Bronchial epithelial cell (primary cell): ENCODE measurements at regions not wholly inside any gene's neighbourhood (a gene's known extent, or its start where the extent isn't known, plus 50 kb on each side); places are given as distances from the start of the nearest gene placed in this dataset.

Source experiments
- DNase-seq: peaks from one replicate; pipeline ENCODE4 v3.0.0-alpha.2; 2010; ENCODE audit warnings: low read depth
- FAIRE-seq: peaks from 2 replicates; lab custom pipeline; 2011; peaks lifted over from hg19 to GRCh38; lab: Jason Lieb, UNC
- H3K27me3 ChIP-seq: 2 replicates; pipeline ENCODE4 v1.5.1; 2011; ENCODE audit warnings: low read length; ENCODE audit not compliant: control insufficient read depth, insufficient read depth
- H3K36me3 ChIP-seq: 2 replicates; pipeline ENCODE4 v1.5.1; 2011; ENCODE audit warnings: low read length; ENCODE audit not compliant: control insufficient read depth, insufficient read depth
- H3K4me3 ChIP-seq: 2 replicates; pipeline ENCODE4 v1.5.1; 2011; ENCODE audit warnings: mild to moderate bottlenecking, low read depth, low read length, control low read depth
- TF ChIP-seq, protein P1 (sequence below): IDR thresholded peaks from 2 replicates; pipeline ENCODE4 v1.5.1; 2011; ENCODE audit warnings: mild to moderate bottlenecking, moderate library complexity, low read length, control low read depth, inconsistent platforms; ENCODE audit not compliant: insufficient read depth, severe bottlenecking

- Histone ChIP-seq H3K27me3 (no peaks in the 10 kb centered on the region), H3K36me3 (no peaks in the 10 kb centered on the region), H3K4me3 (no peak overlapping the region)
- FAIRE-seq (no peak), DNase-seq (peak; percentile 66)
- TF ChIP-seq, protein P1, sequence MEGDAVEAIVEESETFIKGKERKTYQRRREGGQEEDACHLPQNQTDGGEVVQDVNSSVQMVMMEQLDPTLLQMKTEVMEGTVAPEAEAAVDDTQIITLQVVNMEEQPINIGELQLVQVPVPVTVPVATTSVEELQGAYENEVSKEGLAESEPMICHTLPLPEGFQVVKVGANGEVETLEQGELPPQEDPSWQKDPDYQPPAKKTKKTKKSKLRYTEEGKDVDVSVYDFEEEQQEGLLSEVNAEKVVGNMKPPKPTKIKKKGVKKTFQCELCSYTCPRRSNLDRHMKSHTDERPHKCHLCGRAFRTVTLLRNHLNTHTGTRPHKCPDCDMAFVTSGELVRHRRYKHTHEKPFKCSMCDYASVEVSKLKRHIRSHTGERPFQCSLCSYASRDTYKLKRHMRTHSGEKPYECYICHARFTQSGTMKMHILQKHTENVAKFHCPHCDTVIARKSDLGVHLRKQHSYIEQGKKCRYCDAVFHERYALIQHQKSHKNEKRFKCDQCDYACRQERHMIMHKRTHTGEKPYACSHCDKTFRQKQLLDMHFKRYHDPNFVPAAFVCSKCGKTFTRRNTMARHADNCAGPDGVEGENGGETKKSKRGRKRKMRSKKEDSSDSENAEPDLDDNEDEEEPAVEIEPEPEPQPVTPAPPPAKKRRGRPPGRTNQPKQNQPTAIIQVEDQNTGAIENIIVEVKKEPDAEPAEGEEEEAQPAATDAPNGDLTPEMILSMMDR = no peak
Measured at GRCh38 chr4:26093551-26093950, 179.5 kb downstream of the SMIM20 start.

GRCh38 chr4:26094076-26094475 is 180.1 kb downstream of the SMIM20 start:
- H3K4me3 ChIP-seq = no peak overlapping the region
- no peaks in the 10 kb centered on the region for H3K36me3 ChIP-seq
- TF ChIP-seq, protein P1 = no peak
- H3K27me3 ChIP-seq = no peaks in the 10 kb centered on the region
- no peak for DNase-seq
- FAIRE-seq = no peak

DNA sequence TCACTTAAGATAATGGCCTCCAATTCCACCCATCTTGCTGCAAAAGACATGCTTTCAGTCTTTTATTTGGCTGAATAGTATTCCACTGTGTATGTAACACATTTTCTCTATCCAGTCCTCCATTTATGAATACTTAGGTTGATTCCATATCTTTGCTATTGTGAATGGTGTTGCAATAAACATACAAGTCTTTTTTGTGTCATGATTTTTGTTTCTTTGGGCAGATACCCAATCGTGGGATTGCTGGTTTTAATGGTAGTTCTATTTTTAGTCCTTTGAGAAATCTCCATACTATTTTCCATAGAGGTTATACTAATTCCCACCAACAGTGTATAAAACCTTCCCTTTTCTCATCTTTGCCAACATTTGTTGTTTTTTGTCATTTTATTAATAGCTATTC is 180.9 kb downstream of the SMIM20 start:
- H3K27me3 ChIP-seq = no peaks in the 10 kb centered on the region
- no peak overlapping the region for H3K4me3 ChIP-seq
- DNase-seq (no peak), FAIRE-seq (no peak)
- TF ChIP-seq, protein P1 = no peak
- no peaks in the 10 kb centered on the region for H3K36me3 ChIP-seq

GRCh38 chr4:26099967-26100366 is 185.9 kb downstream of the SMIM20 start:
- TF ChIP-seq, protein P1 = no peak
- FAIRE-seq (no peak), DNase-seq (no peak)
- Histone ChIP-seq H3K27me3 (no peaks in the 10 kb centered on the region), H3K36me3 (no peaks in the 10 kb centered on the region), H3K4me3 (no peak overlapping the region)

- DNase-seq (no peak), FAIRE-seq (no peak)
- Histone ChIP-seq H3K27me3 (no peaks in the 10 kb centered on the region), H3K4me3 (no peak overlapping the region), H3K36me3 (no peaks in the 10 kb centered on the region)
- TF ChIP-seq, protein P1 = no peak
Measured at GRCh38 chr4:26101011-26101410, 187.0 kb downstream of the SMIM20 start.

DNA sequence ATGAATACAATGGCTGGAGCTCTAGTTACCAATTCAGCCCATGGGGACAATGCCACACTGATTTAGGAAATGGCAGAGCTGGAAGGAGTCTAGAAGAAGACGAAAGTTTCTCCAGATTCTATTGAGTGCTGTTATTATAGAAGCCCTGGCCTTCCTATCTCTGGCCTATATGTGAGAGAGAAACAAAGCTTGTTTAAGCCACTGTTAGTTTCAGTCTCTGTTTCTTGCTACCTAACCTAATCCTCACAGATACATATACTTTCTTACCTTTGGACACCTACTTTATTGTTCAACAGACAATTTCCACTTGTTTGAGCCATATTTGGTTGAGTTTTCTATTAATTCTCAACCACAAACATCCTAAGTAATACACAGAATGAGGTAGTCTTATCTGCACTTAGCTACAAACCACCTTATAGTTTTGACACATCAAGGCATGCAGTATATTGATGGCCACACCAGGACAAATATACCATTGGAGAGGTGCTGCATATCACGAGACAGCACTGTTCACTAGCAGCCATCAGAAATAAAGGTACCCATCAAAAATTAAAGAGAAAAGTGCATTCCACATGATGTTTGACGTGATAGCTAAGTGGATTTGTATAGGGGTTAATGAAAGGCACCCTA is 190.2 kb downstream of the SMIM20 start:
- no peak for FAIRE-seq
- TF ChIP-seq, protein P1 = no peak
- no peaks in the 10 kb centered on the region for H3K36me3 ChIP-seq
- DNase-seq = no peak
- H3K4me3 ChIP-seq = no peak overlapping the region
- H3K27me3 ChIP-seq = no peaks in the 10 kb centered on the region
